GM10248 (cell line): ENCODE measurements at regions not wholly inside any gene's neighbourhood (a gene's known extent, or its start where the extent isn't known, plus 50 kb on each side); places are given as distances from the start of the nearest gene placed in this dataset.

ENCODE experiments used
- CTCF ChIA-PET: fragments of 300-600 bp; sonication (Branson Sonifier 250); formaldehyde crosslinking; extraction: SDS; loops from one replicate; lab custom pipeline; 2021; ENCODE audit warnings: antibody characterized with exemption; lab: Yijun Ruan, JAX
- POLR2A ChIA-PET: fragments of 350-650 bp; sonication (Branson Sonifier 250); formaldehyde crosslinking; extraction: SDS; loops from one replicate; lab custom pipeline; 2020; ENCODE audit warnings: antibody characterized with exemption; lab: Yijun Ruan, JAX
- DNase-seq: peaks from one replicate; pipeline ENCODE4 v3.0.0; 2012; ENCODE audit errors: extremely low spot score
- TF ChIP-seq, protein P1 (sequence below): IDR thresholded peaks from 2 replicates; pipeline ENCODE4 v1.5.1; 2012; ENCODE audit warnings: mild to moderate bottlenecking, low read depth; ENCODE audit errors: extremely low read depth, missing control alignments, control extremely low read depth

DNA sequence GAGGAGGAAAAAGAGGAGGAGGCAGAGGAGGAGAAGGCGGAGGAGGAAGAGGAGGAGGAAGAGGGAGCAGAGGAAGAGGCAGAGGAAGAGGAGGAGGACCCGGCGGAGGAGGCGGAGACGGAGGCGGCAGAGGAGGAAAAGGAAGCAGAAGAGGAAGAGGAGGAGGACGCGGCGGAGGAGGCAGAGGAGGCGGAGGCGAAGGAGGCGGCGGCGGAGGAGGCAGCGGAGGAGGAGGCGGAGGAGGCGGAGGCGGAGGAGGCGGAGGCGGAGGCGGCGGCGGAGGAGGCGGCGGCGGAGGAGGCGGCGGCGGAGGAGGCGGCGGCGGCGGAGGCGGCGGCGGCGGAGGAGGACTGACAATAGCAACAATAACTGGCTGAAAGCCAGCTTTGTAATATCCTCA is 616.6 kb downstream of the TBC1D22A start:
- no peak for DNase-seq
- TF ChIP-seq, protein P1, sequence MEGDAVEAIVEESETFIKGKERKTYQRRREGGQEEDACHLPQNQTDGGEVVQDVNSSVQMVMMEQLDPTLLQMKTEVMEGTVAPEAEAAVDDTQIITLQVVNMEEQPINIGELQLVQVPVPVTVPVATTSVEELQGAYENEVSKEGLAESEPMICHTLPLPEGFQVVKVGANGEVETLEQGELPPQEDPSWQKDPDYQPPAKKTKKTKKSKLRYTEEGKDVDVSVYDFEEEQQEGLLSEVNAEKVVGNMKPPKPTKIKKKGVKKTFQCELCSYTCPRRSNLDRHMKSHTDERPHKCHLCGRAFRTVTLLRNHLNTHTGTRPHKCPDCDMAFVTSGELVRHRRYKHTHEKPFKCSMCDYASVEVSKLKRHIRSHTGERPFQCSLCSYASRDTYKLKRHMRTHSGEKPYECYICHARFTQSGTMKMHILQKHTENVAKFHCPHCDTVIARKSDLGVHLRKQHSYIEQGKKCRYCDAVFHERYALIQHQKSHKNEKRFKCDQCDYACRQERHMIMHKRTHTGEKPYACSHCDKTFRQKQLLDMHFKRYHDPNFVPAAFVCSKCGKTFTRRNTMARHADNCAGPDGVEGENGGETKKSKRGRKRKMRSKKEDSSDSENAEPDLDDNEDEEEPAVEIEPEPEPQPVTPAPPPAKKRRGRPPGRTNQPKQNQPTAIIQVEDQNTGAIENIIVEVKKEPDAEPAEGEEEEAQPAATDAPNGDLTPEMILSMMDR, result no peak
- ChIA-PET CTCF (no interaction called here), POLR2A (no interaction called here)

DNA sequence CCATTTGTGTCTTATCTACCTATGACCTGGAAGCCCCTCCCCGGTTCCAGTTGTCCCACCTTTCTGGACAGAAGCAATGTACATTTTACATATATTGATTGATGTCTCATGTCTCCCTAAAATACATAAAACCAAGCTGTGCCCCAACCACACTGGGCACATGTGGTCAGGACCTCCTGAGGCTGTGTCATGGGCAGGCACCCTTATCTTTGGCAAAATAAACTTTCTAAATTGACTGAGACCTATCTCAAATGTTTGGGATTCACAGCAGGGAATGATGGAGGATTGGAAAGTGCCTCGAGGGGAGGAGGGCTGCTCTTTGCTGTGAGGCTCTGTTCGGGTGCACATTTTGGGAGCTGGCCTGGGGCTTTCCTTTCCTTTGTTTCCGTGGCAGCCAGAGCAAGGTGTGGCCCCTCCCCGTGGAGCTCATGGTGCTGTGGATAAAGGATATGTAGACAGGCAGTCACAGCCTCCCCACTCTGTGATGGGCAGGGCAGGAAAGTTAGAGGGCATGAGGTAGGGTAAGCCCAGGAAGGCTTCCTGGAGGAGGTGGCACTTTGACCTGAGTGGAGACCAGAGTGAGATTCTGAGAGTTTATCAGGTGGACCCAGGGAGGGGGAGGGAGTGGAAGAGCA is 615.6 kb downstream of the TBC1D22A start:
- POLR2A ChIA-PET, result no interaction called here
- TF ChIP-seq, protein P1, result no peak
- no peak for DNase-seq
- CTCF ChIA-PET, result no interaction called here

DNA sequence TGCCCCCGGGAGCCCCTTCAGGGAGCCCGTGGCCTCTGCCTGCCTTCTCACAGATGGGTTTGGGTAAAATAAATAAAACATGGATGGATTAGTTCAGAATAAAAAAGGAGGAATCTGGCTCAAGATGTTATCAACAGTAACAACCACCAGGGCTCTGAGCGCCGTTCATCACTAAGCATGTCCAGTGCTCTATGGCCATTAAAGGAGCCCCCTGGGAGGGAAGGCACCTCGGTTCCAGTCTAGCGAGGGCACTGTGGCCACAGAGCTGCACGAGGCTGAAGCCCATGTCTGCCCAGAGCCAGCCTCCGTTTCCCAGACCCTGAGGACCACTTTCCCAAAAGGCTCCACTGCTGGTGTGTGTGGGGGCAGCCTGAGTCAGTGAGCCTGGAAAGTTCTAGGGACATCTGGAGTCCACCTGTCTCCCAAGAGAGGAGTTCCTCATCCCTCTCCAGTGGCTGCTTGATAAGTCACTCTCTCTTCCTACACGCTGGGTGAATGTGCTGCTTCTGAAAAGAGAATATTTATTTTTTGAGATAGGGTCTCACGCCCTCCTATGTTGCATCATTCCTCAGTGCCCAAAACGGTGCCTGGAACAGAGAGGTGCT is 614.6 kb downstream of the TBC1D22A start:
- ChIA-PET POLR2A (no interaction called here), CTCF (no interaction called here)
- DNase-seq, result no peak
- TF ChIP-seq, protein P1, result no peak

DNA sequence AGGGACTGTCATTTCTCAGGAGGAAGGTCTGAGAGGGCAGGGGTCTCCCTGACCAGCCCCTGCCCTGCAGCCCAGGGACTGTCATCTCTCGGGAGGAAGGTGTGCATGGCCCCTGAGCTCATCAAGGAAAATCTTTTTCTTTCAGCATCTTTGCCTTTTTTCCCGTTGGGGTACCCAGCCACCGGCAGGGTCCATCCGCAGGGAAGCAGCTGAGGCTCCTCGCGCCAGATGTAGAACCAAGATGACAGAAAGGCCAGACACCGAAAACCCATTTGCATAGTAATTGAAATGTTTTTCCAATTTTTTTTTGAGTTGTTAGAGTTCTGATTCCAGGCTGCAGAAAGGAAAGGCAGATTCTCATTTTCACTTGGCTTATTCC is 613.9 kb downstream of the TBC1D22A start:
- CTCF ChIA-PET, result interaction anchor here (1.2 kb wide), 1 partner anchor 16 kb away, joined by 3 read pairs; no protein-coding TSS in a partner anchor
- no peak for DNase-seq
- TF ChIP-seq, protein P1, result no peak
- POLR2A ChIA-PET, result no interaction called here

DNA sequence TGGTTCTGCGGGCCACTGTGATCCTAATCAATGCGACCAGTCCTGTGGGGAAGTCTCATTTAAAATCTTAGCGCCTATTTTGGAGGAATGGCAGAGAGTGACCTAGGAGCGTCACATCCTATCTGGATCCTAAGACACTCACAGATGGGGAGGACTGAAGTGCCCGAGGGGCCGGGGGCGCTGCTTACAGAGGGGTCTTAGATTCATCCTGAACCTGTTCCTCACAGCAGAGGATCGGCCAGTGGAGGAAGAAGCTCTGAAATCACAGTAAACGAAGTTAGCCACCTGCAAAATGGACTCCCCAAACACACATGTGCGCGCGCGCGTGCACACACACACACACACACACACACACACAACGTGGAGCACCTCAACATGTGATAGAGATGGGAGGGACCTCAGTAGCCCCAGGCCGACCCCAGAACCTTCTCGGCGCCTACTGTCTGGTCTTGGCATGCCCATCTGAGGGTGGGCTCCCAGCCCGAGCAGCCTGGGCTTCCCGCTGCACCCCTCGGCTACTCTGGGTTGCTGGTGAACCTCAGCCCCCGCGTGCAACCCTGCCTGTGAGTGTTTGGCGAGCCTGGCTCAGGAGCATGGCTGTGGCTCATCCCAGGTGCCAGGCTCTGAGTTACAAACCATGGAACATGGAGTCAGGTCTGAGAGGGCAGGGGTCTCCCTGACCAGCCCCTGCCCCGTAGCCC is 613.3 kb downstream of the TBC1D22A start:
- DNase-seq, result no peak
- TF ChIP-seq, protein P1, result no peak
- ChIA-PET CTCF (interaction anchor here (1.2 kb wide), 1 partner anchor 15 kb away, joined by 3 read pairs; no protein-coding TSS in a partner anchor), POLR2A (no interaction called here)

DNA sequence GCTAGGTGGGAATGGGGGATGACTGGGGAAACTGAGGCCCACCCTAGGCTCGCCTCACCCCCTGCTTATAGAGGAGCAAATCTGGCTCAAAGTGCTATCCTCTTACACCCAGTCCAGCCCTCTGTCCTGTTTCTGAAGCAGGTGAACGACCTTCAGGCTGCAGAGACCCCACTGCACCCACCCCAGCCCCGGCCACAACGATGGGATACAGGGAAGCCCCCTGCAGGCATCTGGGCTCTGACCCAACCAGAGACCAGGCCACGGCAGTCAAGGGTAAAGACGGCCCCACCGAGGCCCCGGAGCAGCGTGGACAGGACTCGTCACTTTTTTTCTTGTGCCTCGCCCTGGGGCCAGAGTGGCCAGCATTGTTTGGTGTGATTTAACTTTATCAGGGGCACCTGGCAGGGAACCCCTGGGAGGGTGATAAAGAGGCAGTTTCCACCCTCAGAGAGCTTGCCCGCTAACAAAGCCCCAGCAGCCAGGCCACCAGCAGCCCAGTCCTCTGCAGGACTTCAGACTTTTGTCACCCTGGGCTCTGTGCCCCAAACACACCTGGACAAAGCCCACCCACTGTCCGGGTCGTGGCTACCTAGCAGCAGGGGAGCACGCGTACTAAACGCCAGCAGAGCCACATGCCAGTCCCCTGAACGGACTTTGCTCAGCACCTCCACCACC is 612.6 kb downstream of the TBC1D22A start:
- ChIA-PET CTCF (interaction anchor here (1.2 kb wide), 1 partner anchor 15 kb away, joined by 3 read pairs; no protein-coding TSS in a partner anchor), POLR2A (no interaction called here)
- TF ChIP-seq, protein P1, result no peak
- DNase-seq, result no peak
